SK-N-SH treated with all-trans-retinoic acid at 6 μM for 48 hours (cell line): ENCODE measurements at regions not wholly inside any gene's neighbourhood (a gene's known extent, or its start where the extent isn't known, plus 50 kb on each side); places are given as distances from the start of the nearest gene placed in this dataset.

ENCODE experiments used
- ARNTL ChIP-seq: fragments of 450-650 bp; formaldehyde crosslinking; IDR thresholded peaks from 2 replicates; pipeline ENCODE4 v1.5.0; 2020; ENCODE audit warnings: low read depth, mild to moderate bottlenecking, moderate library complexity, borderline replicate concordance
- BACH2 ChIP-seq: fragments of 250-450 bp; sonication (Bioruptor Pico); IDR thresholded peaks from 2 replicates; pipeline ENCODE4 v1.9.0; 2021; ENCODE audit warnings: mild to moderate bottlenecking, borderline replicate concordance
- RARB ChIP-seq: fragments of 250-450 bp; sonication (Bioruptor Pico); IDR thresholded peaks from 2 replicates; pipeline ENCODE4 v1.8.0; 2021; ENCODE audit warnings: mild to moderate bottlenecking, moderate library complexity
- TCF4 ChIP-seq: fragments of 250-450 bp; sonication (Bioruptor Pico); IDR thresholded peaks from 2 replicates; pipeline ENCODE4 v1.8.0; 2021; ENCODE audit warnings: mild to moderate bottlenecking, moderate library complexity, borderline replicate concordance
- ZC3H10 ChIP-seq: fragments of 250-450 bp; sonication (Bioruptor Pico); IDR thresholded peaks from 2 replicates; pipeline ENCODE4 v1.5.1; 2021; ENCODE audit warnings: mild to moderate bottlenecking, moderate library complexity
- ZFP30 ChIP-seq: fragments of 450-650 bp; formaldehyde crosslinking; IDR thresholded peaks from 2 replicates; pipeline ENCODE4 v1.5.0; 2022; ENCODE audit warnings: mild to moderate bottlenecking, moderate library complexity
- TF ChIP-seq, protein P1 (sequence below): fragments of 250-450 bp; sonication (Bioruptor Pico); IDR thresholded peaks from 2 replicates; pipeline ENCODE4 v1.8.0; 2021; ENCODE audit warnings: low read depth, mild to moderate bottlenecking, moderate library complexity, borderline replicate concordance

DNA sequence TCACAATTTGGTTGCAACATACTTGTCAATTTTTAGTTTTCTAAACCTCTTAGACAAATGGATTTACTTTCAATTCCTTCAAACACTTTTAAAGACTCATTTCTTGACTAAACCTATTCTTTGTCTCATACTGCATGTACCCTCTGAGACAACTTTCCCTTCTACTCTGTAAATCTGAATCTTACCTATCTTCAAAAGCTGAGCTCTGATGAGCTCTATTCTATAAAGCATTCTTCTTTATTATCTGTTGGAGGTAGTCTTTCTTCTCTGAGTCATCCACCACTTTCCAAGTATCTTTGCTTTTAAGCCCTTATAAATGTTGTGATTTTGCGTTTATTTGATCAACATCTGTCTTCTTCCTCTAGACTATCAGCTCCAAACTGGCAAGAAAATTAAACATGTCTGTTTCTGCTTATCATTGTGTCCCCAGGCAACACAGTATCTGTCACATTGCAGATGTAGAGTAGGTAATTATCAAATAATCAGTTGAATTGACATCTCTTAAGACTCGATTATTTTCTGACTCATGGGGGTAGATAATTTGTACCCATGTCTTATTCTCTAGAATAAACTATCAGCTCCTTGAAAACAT is 265.6 kb upstream of the FAR2 start:
- TF ChIP-seq, protein P1, sequence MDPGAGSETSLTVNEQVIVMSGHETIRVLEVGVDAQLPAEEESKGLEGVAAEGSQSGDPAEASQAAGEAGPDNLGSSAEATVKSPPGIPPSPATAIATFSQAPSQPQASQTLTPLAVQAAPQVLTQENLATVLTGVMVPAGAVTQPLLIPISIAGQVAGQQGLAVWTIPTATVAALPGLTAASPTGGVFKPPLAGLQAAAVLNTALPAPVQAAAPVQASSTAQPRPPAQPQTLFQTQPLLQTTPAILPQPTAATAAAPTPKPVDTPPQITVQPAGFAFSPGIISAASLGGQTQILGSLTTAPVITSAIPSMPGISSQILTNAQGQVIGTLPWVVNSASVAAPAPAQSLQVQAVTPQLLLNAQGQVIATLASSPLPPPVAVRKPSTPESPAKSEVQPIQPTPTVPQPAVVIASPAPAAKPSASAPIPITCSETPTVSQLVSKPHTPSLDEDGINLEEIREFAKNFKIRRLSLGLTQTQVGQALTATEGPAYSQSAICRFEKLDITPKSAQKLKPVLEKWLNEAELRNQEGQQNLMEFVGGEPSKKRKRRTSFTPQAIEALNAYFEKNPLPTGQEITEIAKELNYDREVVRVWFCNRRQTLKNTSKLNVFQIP: no peak
- no peak for TF ChIP-seq ZFP30
- peak; percentile 93 for TF ChIP-seq TCF4 (CRISPR knock-in tag)
- no peak for TF ChIP-seq ZC3H10 (CRISPR knock-in tag)
- TF ChIP-seq ARNTL (CRISPR knock-in tag): no peak
- TF ChIP-seq BACH2 (CRISPR knock-in tag): no peak
- no peak for TF ChIP-seq RARB (CRISPR knock-in tag)
